ENCODE measurements at regions not wholly inside any gene's neighbourhood (a gene's known extent, or its start where the extent isn't known, plus 50 kb on each side); places are given as distances from the start of the nearest gene placed in this dataset.

DNA sequence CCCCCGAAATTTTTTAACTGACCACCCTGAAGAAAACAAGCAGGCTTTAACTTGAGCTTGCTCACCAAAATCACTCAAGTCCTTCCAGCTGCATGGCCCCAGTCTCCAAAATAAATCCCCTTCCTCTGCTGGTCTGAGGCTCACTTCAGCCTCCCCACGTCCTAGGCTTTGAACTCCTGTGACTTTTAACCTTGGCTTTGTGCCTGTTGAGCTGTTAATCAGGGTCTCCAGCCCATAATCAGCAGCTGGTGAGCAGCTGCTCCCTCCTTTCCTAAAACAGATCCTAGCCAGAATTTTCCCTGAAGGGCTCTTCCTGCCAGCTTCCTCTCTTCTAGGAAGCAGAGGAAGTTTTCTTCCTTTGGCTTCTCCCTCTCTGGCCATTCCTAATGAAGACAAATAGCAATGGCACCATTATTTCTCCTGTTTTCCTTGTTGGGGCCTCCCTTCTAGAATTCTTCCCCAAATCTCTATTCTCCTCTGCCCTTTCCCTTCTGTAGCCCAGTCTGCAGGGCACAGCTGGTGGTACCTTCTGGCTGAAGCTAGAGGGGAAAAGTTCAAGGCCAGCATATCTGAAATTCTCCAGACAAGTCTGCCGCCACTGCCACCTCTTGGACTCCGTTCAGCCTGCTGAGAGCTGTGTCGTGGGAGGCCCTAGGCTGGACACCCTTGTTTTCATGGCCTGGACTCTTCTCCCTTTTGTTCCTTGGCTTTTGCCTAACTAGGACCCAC lies 152.1 kb downstream of the NOC3L start:
- H3K4me3 ChIP-seq: no peak overlapping the region
- TF ChIP-seq, protein P1, sequence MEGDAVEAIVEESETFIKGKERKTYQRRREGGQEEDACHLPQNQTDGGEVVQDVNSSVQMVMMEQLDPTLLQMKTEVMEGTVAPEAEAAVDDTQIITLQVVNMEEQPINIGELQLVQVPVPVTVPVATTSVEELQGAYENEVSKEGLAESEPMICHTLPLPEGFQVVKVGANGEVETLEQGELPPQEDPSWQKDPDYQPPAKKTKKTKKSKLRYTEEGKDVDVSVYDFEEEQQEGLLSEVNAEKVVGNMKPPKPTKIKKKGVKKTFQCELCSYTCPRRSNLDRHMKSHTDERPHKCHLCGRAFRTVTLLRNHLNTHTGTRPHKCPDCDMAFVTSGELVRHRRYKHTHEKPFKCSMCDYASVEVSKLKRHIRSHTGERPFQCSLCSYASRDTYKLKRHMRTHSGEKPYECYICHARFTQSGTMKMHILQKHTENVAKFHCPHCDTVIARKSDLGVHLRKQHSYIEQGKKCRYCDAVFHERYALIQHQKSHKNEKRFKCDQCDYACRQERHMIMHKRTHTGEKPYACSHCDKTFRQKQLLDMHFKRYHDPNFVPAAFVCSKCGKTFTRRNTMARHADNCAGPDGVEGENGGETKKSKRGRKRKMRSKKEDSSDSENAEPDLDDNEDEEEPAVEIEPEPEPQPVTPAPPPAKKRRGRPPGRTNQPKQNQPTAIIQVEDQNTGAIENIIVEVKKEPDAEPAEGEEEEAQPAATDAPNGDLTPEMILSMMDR (IDR thresholded peaks at IDR 0.05): no peak
- no peak for DNase-seq (ENCODE audit: low spot score)
- H3K27ac ChIP-seq: peak overlapping the region; percentile 40 to 78

DNA sequence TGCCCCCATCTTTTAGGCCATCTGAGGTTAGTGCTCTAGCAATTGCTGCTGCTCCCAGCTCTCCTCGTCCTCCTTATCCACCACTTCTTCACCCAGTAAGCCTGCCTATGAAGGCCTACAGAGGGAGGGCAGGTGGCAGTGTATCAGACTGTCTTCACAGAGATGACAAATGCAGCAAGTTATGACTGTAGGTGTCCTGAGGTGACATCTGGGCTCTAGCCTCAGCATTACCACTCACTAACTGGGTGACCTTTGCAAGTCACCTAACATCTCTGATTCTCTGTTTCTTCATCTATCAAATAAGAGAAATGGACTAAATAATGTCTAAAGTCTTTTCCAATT lies 151.6 kb downstream of the NOC3L start:
- H3K4me3 ChIP-seq: no peak overlapping the region
- DNase-seq (ENCODE audit: low spot score): no peak
- H3K27ac ChIP-seq: peak overlapping the region; percentile 40 to 78
- TF ChIP-seq, protein P1 (IDR thresholded peaks at IDR 0.05): no peak

DNA sequence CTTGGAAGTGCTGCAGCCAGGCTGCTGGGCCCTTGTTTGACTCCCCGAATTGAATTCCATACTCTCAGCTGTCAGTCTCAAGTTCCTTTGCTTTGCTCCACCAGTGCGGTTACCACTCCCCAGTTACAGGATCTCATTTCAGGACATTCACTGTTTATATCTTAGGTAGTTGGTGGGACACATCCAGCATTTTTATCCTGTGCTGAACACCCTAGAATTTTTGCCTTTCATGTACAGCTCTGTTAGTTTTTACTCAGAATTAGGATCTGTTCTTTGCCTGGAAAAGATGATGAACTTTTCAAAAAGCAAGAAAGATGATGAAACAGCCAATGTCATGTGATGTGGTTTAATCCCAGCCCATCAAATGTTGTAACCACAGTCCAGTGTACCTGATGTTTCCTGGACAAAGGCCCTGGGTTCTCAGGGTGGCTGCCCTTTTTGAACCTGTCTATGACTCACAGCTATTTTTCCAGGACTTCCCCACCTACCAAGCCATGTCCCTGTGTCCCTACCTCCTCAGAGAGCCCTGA lies 149.7 kb downstream of the NOC3L start:
- TF ChIP-seq, protein P1 (IDR thresholded peaks at IDR 0.05): no peak
- no peak for DNase-seq (ENCODE audit: low spot score)
- Histone ChIP-seq H3K4me3 (no peak overlapping the region), H3K27ac (peak overlapping the region; percentile 44 to 83)

DNA sequence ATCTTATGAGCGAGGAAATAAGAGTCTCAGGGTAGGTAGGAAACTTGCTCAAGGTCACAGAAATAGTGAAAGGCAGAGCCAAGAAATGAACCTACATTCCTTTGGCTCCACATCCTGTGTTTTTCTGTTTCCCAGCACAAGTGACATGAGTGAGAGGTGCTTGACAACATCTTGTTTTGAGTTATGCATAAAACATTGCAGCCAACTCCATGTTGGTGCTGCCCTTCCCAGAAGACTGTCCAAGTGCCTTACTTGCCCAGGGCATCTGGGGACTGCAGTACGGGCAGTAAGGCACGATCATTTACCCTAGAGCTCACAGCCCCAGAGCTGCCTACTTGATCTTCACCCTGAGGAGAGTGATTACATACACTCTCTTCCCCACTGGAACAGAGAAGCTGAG lies 148.8 kb downstream of the NOC3L start:
- no peak for DNase-seq (ENCODE audit: low spot score)
- TF ChIP-seq, protein P1 (IDR thresholded peaks at IDR 0.05): no peak
- peak overlapping the region; percentile 44 to 83 for H3K27ac ChIP-seq
- no peak overlapping the region for H3K4me3 ChIP-seq

DNA sequence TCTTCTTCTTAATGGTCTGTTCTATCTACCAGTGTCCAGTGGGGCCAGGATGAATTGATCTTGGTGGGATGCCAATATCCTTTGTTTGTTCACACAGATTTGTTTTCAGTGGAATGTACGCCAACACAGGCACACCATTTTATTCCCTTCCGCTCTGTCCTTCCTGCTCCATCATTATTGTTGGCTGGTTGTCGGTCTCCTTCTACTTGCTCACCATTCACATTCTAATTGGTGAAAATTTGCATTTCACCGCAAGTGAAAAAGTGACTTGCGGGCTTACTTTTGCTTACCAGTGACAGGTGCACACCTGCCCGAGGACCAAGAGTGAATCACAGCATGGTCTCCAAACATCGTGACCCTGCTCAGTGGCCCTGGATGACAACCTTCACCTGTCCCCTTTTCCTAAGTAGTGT lies 148.3 kb downstream of the NOC3L start:
- TF ChIP-seq, protein P1 (IDR thresholded peaks at IDR 0.05): no peak
- peak overlapping the region; percentile 44 to 83 for H3K27ac ChIP-seq
- DNase-seq (ENCODE audit: low spot score): no peak
- H3K4me3 ChIP-seq: no peak overlapping the region

DNA sequence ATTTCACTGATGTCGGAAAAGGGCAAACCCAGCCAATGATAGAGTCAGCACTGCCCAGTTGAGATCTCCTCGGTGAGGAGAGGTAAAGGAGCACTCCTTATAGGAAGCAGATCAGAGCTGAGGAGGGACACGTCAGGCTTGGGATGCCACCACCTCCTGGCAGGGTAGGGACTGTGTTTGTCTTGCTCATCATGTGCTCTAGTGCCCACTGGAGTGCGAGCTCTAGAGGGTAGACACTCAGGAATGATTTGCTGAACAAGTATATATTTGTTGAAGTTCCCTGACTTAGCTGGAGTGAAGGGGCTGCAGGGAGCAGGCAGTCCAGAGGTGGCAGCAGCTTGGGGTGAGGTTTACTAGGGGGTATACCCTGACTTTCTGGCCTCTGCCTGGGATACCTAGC lies 146.5 kb downstream of the NOC3L start:
- H3K27ac ChIP-seq: peak overlapping the region in 1 of 2 donors; percentile 61
- H3K4me3 ChIP-seq: no peak overlapping the region
- TF ChIP-seq, protein P1 (IDR thresholded peaks at IDR 0.05): no peak
- no peak for DNase-seq (ENCODE audit: low spot score)

DNA sequence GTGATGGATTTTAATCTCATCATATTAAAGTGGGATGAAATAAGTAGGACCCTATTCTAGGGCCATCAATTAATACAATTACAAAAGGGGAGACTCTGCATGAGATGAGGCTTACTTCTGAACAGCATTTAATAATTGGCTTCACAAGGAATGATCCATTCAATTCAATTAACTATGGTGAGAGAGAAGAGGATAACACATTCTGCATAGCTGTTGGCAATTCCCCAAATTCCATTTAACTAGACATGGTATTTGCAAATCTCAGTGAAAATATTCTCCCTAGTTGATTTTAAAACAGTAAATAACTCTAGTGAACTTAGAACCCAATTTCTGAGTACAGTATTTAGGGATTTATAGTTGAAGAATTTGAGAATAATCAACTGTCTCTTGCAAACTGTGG lies 145.3 kb downstream of the NOC3L start:
- no peak overlapping the region for H3K4me3 ChIP-seq
- no peak for DNase-seq (ENCODE audit: low spot score)
- TF ChIP-seq, protein P1 (IDR thresholded peaks at IDR 0.05): no peak
- peak overlapping the region in 1 of 2 donors; percentile 23 for H3K27ac ChIP-seq

All from coronary artery (tissue), 2 donors.